Thymus (tissue), 11 donors: ENCODE measurements at regions not wholly inside any gene's neighbourhood (a gene's known extent, or its start where the extent isn't known, plus 50 kb on each side); places are given as distances from the start of the nearest gene placed in this dataset.

Experiments
- DNase-seq, 9 donors: peaks; one replicate each; pipeline ENCODE4 v3.0.0-alpha.2; 2013; ENCODE audit warnings: low spot score in 9 of 9, low read depth in 6 of 9, missing footprints in 1 of 9
- H3K27ac ChIP-seq, 2 donors: one replicate each; pipeline ENCODE4 v1.5.1; 2013; ENCODE audit warnings: control low read depth in 1 of 2, low read depth in 1 of 2, low read length in 1 of 2, mild to moderate bottlenecking in 1 of 2, moderate library complexity in 1 of 2
- H3K27me3 ChIP-seq, 2 donors: one replicate each; pipeline ENCODE4 v1.5.1; 2013; ENCODE audit warnings: low read length in 1 of 2; ENCODE audit not compliant: control insufficient read depth in 2 of 2, insufficient read depth in 1 of 2
- H3K36me3 ChIP-seq, 2 donors: one replicate each; pipeline ENCODE4 v1.5.1; 2013; ENCODE audit warnings: low read length in 1 of 2, mild to moderate bottlenecking in 1 of 2, moderate library complexity in 1 of 2; ENCODE audit not compliant: control insufficient read depth in 2 of 2, insufficient read depth in 2 of 2
- H3K4me1 ChIP-seq, 2 donors: one replicate each; pipeline ENCODE4 v1.5.1; 2013; ENCODE audit warnings: low read length in 2 of 2; ENCODE audit not compliant: control insufficient read depth in 2 of 2, insufficient read depth in 2 of 2
- H3K4me3 ChIP-seq, 2 donors: one replicate each; pipeline ENCODE4 v1.5.1; 2013; ENCODE audit warnings: low read length in 2 of 2, control low read depth in 1 of 2, mild to moderate bottlenecking in 1 of 2
- H3K9me3 ChIP-seq, 2 donors: one replicate each; pipeline ENCODE4 v1.5.1; 2013; ENCODE audit warnings: low read length in 1 of 2, mild to moderate bottlenecking in 1 of 2; ENCODE audit not compliant: control insufficient read depth in 2 of 2, insufficient read depth in 1 of 2
- WGBS: extraction: QIAGEN DNeasy Blood & Tissue Kit; methylation state at CpG from one replicate; pipeline ENCODE4 v1.1.7; 2013; 5-methylcytosine and 5-hydroxymethylcytosine counted together
- donor health status: healthy.

DNA sequence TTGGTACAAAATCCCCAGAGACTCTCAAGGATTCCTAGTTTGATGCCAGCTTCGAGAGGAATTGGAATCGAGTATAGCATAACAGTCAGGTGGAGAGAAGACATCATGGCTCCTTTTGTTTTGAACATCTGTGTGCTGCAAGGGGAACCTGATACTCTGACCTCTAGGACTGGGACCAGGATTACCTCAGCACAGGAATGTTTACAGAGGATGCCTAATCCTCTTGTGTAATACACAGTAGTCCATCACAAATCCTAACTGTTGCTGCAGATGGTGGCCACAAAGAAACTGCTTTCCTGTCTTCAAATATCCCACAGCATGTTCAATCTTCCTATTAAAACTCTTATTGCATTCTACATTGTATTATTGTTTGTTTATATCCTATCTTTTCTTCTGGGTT, 111.8 kb upstream of the PRMT6 start:
- WGBS = 85% methylated on average over 2 of the region's 2 CpGs
- no peak overlapping the region for H3K27ac ChIP-seq
- H3K4me1 ChIP-seq = no peaks in the 10 kb centered on the region
- no peaks in the 10 kb centered on the region for H3K27me3 ChIP-seq
- H3K36me3 ChIP-seq = no peaks in the 10 kb centered on the region
- DNase-seq = no peak
- no peaks in the 10 kb centered on the region for H3K9me3 ChIP-seq
- H3K4me3 ChIP-seq = no peak overlapping the region

DNA sequence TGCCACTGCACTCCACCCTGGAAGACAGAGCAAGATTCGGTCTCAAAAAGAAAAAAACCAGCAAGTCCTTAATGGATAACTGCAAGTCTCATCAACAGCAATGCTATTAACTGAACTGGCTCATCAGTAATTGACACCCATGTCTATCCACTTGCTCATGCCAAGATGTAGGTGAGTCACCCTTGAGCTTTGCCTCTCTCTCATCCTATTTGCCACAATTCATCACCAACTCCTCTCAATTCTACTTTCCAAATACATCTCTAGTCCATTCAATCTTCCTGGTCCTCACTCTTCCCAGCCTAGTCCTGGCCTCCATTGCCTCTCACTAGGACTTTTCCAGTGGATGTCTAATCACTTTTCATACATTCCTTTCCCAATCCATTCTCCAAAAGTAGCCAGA, 103.7 kb upstream of the PRMT6 start:
- Histone ChIP-seq H3K36me3 (no peaks in the 10 kb centered on the region), H3K27ac (no peak overlapping the region), H3K4me1 (no peaks in the 10 kb centered on the region), H3K27me3 (no peaks in the 10 kb centered on the region), H3K4me3 (no peak overlapping the region), H3K9me3 (no peaks in the 10 kb centered on the region)
- DNase-seq = no peak
- WGBS = 95% methylated on average over 1 of the region's 1 CpG

DNA sequence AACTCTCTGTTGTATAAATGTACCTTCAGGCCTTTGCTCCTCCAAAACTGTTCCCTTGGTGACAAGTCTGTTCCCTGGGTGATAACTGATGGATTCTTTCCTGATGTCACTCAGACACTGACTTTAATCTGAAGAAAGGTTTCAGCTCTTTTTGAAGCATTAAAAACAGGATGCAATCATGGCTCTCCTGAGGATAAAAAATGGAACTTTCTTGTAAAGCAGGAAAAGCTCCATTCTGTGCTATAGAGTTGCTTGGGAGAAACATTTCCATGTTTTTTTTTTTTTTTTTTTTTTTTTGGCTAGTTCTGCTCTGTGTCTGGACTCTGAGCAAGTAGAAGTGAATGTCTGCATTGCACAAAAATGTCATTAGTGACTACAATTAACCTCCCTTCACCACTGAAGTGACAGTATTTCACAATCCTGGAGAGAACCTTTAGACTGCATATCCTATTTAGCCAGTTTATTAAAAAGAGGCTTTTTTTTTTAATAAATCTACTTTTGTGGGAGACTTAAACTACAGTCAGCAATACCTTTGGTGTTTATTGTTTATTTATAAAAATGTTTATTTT, 101.7 kb upstream of the PRMT6 start:
- no peaks in the 10 kb centered on the region for H3K36me3 ChIP-seq
- DNase-seq = no peak
- H3K4me1 ChIP-seq = no peaks in the 10 kb centered on the region
- H3K27me3 ChIP-seq = no peaks in the 10 kb centered on the region
- H3K9me3 ChIP-seq = no peaks in the 10 kb centered on the region
- H3K4me3 ChIP-seq = no peak overlapping the region
- H3K27ac ChIP-seq = no peak overlapping the region

DNA sequence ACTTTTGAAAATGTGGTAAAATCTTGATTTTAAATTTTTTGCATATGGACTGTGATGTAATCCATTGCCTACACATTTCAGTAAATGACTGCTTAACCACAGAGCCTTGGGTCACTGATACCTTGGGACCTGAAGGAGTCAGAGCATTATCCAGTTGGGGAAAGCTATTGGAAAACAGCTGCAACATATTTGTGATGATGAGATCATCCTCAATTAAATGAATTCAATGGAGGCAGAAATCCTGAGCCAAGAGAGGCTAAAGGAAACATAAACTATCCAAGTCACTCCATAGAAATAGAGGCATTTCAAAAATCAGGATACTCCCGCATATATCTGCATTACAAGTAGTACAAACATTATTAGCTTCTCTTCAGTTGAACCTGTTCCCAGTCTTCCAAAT, 99.8 kb upstream of the PRMT6 start:
- Histone ChIP-seq H3K27me3 (no peaks in the 10 kb centered on the region), H3K4me1 (no peaks in the 10 kb centered on the region), H3K27ac (no peak overlapping the region), H3K9me3 (no peaks in the 10 kb centered on the region), H3K4me3 (no peak overlapping the region), H3K36me3 (no peaks in the 10 kb centered on the region)
- 97% methylated on average over 1 of the region's 1 CpG for WGBS
- DNase-seq = no peak

DNA sequence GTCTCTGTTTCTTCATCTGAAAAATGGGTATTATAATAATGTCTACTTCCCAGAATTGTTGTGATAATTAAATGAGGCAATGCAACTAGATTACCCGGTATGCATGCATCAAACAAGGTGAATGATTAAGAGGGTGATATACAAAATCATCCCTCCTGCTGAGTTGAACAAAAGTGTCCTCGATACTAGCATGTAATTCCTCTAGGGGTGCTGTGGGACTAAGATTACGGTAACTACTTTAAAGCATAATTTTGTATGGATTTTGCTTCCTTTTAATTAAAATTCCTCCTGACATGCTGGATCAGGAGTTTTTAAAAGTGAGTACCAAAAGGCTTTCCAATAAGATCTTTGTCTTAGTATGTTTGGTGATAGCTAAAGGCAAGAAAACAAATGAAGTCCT, 98.7 kb upstream of the PRMT6 start:
- Histone ChIP-seq H3K4me3 (no peak overlapping the region), H3K27me3 (no peaks in the 10 kb centered on the region), H3K36me3 (no peaks in the 10 kb centered on the region), H3K9me3 (no peaks in the 10 kb centered on the region), H3K27ac (no peak overlapping the region), H3K4me1 (no peaks in the 10 kb centered on the region)
- no peak for DNase-seq
- 89% methylated on average over 3 of the region's 3 CpGs for WGBS

DNA sequence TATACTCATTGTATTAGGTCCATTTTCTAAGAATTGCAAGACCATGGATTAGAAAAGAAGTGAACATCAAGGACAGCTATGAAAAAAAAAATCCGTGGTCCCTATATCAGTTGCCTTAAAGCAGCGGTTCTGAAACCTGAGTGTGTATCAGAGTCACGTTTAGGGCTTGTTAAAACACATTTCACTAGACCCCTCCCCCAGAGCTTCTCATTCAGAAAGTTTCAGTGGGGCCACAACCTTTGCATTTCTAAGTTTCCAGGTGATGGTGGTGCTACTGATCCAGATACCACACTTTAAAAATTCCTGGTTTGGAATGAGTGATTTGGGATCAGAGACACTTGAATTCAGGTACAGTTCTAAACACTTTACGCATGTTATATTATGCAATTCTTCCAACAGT, 96.1 kb upstream of the PRMT6 start:
- no peaks in the 10 kb centered on the region for H3K4me1 ChIP-seq
- H3K4me3 ChIP-seq = no peak overlapping the region
- no peak for DNase-seq
- H3K36me3 ChIP-seq = no peaks in the 10 kb centered on the region
- no peaks in the 10 kb centered on the region for H3K9me3 ChIP-seq
- 81% methylated on average over 4 of the region's 4 CpGs for WGBS
- H3K27me3 ChIP-seq = no peaks in the 10 kb centered on the region
- no peak overlapping the region for H3K27ac ChIP-seq

DNA sequence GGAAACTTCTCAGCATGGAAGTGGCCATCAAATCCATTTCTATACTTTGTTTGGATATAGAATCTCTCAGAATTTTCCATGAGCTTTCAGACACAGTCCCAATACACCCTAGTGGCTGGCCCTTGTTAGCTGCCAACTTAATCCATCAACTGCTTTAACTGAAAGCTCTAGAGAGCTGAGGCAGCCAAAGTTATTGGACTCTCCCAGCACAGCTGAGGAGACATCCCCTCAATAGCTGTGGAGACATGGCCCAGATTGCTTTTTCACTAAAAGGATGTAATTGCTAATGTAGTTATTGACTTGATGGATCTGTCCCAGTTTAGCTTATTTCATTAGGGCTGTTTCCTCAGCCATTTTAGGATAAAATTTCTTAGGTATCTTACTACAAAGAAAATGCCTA, 94.8 kb upstream of the PRMT6 start:
- Histone ChIP-seq H3K27ac (no peak overlapping the region), H3K9me3 (no peaks in the 10 kb centered on the region), H3K4me1 (no peaks in the 10 kb centered on the region), H3K36me3 (no peaks in the 10 kb centered on the region), H3K27me3 (no peaks in the 10 kb centered on the region), H3K4me3 (no peak overlapping the region)
- no peak for DNase-seq

DNA sequence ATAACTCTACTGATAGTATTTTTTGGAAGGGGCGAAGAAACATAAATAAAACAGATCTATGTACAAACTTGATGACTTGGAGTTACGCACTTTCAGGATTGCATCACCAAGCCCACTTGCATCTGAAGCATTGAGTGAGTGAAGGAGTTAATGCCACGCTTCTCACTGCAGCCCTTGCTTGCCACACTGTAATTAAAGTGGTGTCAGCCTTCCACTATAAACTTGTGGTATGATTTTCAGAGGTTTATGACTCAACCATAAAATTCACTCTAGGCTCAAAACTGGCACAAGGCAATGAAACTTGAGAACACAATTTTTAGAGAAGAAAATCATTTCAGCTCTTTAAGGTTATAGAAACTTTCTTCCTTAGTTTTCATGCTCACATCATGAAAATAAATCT, 93.9 kb upstream of the PRMT6 start:
- no peak overlapping the region for H3K4me3 ChIP-seq
- no peak for DNase-seq
- WGBS = 89% methylated on average over 3 of the region's 3 CpGs
- no peaks in the 10 kb centered on the region for H3K27me3 ChIP-seq
- no peaks in the 10 kb centered on the region for H3K9me3 ChIP-seq
- no peaks in the 10 kb centered on the region for H3K4me1 ChIP-seq
- H3K27ac ChIP-seq = no peak overlapping the region
- no peaks in the 10 kb centered on the region for H3K36me3 ChIP-seq

DNA sequence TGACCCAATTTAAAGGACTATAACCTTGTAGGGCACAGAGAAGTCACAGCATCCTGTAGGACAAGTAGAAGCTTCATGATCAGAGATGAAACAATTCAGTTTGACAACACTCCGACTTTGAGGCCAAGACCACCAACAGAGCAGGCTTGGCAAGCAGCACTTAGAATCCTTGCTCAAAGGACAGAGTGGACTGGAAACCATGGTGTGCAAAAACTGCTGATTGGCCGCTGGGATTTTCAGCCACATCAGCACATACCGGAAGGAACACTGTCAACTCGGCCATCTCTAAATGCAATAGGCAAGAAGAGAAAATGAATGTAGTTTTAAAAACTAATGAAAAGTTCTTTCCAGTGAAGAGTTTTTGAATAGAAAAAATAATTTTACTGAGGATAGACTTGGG, 92.0 kb upstream of the PRMT6 start:
- no peaks in the 10 kb centered on the region for H3K36me3 ChIP-seq
- no peaks in the 10 kb centered on the region for H3K9me3 ChIP-seq
- WGBS = 90% methylated on average over 4 of the region's 4 CpGs
- no peaks in the 10 kb centered on the region for H3K4me1 ChIP-seq
- H3K27ac ChIP-seq = no peak overlapping the region
- DNase-seq = no peak
- no peaks in the 10 kb centered on the region for H3K27me3 ChIP-seq
- no peak overlapping the region for H3K4me3 ChIP-seq

DNA sequence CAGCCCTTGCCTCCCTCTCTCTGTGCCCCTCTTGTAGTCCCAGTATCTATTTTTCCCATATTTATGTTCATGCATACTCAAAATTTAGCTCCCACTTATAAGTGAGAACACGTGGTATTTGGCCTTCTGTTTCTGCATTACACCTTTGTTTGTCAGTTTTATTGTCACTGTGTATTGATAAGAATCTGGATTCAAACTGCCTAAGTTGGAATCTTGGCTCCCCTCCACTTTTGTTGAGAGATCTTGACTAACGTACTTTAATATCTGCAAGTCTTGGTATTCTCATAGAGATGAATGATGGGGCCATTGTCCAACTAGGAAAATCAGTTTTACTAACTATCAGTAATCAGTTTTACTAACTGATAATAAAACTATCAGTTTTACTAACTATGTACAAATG, 87.8 kb upstream of the PRMT6 start:
- Histone ChIP-seq H3K9me3 (no peaks in the 10 kb centered on the region), H3K27ac (no peak overlapping the region), H3K27me3 (no peaks in the 10 kb centered on the region), H3K36me3 (no peaks in the 10 kb centered on the region), H3K4me3 (no peak overlapping the region), H3K4me1 (no peaks in the 10 kb centered on the region)
- 93% methylated on average over 2 of the region's 2 CpGs for WGBS
- no peak for DNase-seq
